IPS-15b (cell line): ENCODE measurements at regions not wholly inside any gene's neighbourhood (a gene's known extent, or its start where the extent isn't known, plus 50 kb on each side); places are given as distances from the start of the nearest gene placed in this dataset.

Experiments used
- H3K27me3 ChIP-seq: one replicate; pipeline ENCODE4 v1.6.1; 2013; ENCODE audit warnings: low read length; ENCODE audit not compliant: control insufficient read depth, insufficient read depth
- H3K36me3 ChIP-seq: one replicate; pipeline ENCODE4 v1.6.1; 2013; ENCODE audit warnings: low read length; ENCODE audit not compliant: control insufficient read depth, insufficient read depth
- H3K4me1 ChIP-seq: one replicate; pipeline ENCODE4 v1.6.1; 2013; ENCODE audit warnings: mild to moderate bottlenecking, low read length; ENCODE audit not compliant: control insufficient read depth, insufficient read depth
- H3K4me3 ChIP-seq: one replicate; pipeline ENCODE4 v1.5.1; 2013; ENCODE audit warnings: low read depth, low read length
- H3K9ac ChIP-seq: one replicate; pipeline ENCODE4 v1.6.1; 2013; ENCODE audit warnings: low read depth, mild to moderate bottlenecking, low read length
- H3K9me3 ChIP-seq: one replicate; pipeline ENCODE4 v1.6.1; 2013; ENCODE audit warnings: mild to moderate bottlenecking, low read length; ENCODE audit not compliant: control insufficient read depth, insufficient read depth

DNA sequence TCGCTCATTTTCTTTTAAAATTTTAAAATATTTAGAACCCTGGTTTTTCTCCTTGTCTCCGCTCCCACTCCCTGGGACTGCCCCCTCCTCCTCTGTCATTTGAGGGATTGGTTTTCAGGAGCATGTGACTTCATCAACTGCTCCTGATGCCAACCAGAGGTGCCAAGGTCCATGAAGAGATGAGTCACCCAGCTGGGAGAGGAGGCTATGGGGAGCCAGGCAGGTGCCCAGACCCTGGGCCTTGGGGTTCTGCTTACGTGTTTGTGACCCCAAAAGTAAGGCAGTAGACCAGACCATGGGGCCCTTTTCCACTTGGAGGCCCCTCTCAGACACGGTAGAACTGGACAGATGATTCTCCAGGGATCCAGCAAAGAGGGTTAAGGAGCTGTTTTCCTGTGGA lies 167.0 kb downstream of the FGF18 start:
- Histone ChIP-seq H3K4me1 (no peaks in the 10 kb centered on the region), H3K27me3 (no peaks in the 10 kb centered on the region), H3K4me3 (no peak overlapping the region), H3K9ac (no peak overlapping the region), H3K9me3 (no peaks in the 10 kb centered on the region), H3K36me3 (no peaks in the 10 kb centered on the region)

DNA sequence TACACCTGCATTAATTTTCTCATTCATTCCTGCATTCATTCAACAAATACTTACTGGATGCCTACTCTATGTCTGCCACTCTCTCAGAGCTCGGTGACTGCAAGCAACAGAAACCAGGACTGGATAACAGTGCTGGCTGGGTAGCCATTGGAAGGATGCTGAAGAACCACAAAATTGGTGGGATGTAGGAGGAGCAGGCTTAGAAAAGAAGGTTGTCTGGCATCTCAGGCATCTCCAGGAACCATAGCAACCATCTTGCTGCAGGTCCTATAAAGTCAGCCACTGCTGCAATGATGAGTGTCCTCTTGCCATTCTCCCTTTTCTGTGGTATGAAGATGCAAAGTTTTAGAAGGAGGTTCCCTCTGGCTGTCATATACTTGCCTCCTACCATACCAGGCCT lies 168.6 kb downstream of the FGF18 start:
- H3K9me3 ChIP-seq, result no peaks in the 10 kb centered on the region
- no peaks in the 10 kb centered on the region for H3K36me3 ChIP-seq
- H3K4me3 ChIP-seq, result no peak overlapping the region
- H3K9ac ChIP-seq, result no peak overlapping the region
- no peaks in the 10 kb centered on the region for H3K4me1 ChIP-seq
- H3K27me3 ChIP-seq, result no peaks in the 10 kb centered on the region

DNA sequence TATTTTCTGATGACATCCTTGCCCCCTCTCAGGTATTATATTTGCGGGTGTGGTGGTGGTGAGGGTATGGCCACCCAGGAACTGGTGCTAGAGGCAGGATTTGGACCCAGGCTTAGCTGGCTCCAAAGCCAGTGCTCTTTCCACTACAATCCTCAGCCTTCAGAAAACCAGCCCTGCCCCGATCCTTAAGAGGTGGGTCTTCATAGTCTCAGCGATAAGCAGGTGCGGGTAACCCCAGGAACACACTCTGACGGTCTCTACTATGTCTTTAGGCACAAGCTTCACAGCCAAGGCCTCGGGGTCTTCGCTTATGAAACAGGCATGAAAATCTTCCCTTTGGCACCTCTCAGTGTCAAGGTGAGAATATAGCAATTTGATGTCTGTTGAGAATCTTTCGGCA lies 169.3 kb downstream of the FGF18 start:
- no peaks in the 10 kb centered on the region for H3K9me3 ChIP-seq
- no peaks in the 10 kb centered on the region for H3K27me3 ChIP-seq
- H3K9ac ChIP-seq, result no peak overlapping the region
- H3K4me3 ChIP-seq, result no peak overlapping the region
- H3K36me3 ChIP-seq, result no peaks in the 10 kb centered on the region
- no peaks in the 10 kb centered on the region for H3K4me1 ChIP-seq

DNA sequence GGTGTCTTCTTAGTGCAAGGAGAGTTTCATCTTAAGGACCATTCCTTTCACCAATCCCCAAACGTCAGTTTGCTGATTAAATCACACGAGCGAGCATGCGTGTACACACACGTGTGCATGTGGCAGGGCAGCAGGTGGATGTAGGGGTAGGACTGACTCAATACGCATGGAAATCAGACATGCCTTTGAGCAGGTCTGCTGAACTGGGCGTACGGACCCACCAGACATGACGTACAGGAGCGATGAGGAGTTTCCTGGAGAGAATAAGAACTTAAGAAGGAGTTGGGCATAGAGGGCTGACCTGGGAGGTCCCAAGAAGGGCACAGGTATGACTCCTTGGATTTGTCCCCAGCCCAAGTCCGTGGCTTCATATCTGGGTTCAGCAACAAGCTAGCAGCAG lies 170.0 kb downstream of the FGF18 start:
- no peak overlapping the region for H3K9ac ChIP-seq
- H3K27me3 ChIP-seq, result no peaks in the 10 kb centered on the region
- H3K36me3 ChIP-seq, result no peaks in the 10 kb centered on the region
- no peaks in the 10 kb centered on the region for H3K9me3 ChIP-seq
- no peak overlapping the region for H3K4me3 ChIP-seq
- no peaks in the 10 kb centered on the region for H3K4me1 ChIP-seq

DNA sequence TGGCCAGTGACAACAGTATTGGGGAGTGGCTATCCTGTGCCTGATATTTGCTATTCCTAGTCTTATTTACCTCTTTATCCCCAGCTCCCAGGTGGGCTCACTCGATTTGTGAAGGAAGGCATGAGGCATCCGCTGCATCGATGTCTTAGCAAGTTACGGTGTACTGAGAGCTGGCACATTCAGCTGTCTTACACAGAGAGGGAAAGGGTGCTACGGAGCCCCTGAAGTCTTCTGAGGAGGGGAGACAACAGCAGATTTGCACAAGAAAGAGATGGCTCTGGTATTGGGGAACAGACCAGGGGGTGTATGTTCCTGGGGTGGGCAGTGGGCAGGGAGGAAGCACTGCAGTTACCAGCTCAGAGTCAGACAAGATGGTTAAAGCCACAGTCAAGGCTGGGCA lies 172.6 kb downstream of the FGF18 start:
- Histone ChIP-seq H3K27me3 (no peaks in the 10 kb centered on the region), H3K4me1 (no peaks in the 10 kb centered on the region), H3K9ac (no peak overlapping the region)

DNA sequence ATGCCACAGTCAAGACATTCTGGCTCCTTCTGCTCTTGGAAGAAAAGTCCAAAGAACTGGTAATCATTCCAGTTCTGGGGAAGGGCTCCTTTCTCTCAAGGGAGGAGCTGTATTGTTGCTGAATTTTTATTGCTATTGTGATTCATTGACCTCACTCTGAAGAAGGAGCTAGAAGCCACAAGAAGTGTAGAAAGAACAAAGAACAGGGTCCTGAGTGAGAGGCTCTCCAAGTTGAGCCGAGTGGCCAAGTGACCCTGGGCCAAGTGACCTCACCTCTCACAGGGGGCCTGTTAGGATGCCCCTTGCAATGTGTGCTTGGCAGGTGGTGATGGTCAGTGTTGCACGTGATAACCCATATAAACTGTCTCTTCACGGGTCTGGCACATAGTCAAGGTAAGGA lies 173.3 kb downstream of the FGF18 start:
- no peak overlapping the region for H3K9ac ChIP-seq
- no peaks in the 10 kb centered on the region for H3K36me3 ChIP-seq
- no peaks in the 10 kb centered on the region for H3K4me1 ChIP-seq
- H3K4me3 ChIP-seq, result no peak overlapping the region
- H3K9me3 ChIP-seq, result no peaks in the 10 kb centered on the region
- H3K27me3 ChIP-seq, result no peaks in the 10 kb centered on the region

More for the DNA sequence above, 172.6 kb downstream of the FGF18 start:
- H3K9me3 ChIP-seq, result no peaks in the 10 kb centered on the region
- no peaks in the 10 kb centered on the region for H3K36me3 ChIP-seq
- H3K4me3 ChIP-seq, result no peak overlapping the region

DNA sequence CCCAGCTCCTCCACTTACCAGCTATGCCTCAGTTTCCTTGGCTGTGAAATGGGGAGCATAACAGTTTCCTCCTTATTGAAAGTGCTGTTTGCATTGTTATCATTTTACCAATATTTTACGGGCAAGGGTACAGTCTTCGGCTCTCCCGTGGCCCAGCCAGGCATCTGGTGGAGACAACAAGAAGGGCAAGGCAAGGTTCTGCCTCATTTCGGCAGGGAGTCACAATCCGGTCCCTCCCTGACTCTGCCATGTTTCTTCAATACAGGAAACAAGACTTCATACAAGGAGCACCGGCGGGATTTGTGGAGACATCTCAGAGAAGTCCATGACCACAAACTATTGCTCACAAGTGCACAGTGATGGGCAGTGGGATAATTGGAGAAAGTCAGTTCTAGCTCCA lies 174.0 kb downstream of the FGF18 start:
- Histone ChIP-seq H3K9me3 (no peaks in the 10 kb centered on the region), H3K4me3 (no peak overlapping the region), H3K9ac (no peak overlapping the region), H3K4me1 (no peaks in the 10 kb centered on the region), H3K27me3 (no peaks in the 10 kb centered on the region), H3K36me3 (no peaks in the 10 kb centered on the region)

DNA sequence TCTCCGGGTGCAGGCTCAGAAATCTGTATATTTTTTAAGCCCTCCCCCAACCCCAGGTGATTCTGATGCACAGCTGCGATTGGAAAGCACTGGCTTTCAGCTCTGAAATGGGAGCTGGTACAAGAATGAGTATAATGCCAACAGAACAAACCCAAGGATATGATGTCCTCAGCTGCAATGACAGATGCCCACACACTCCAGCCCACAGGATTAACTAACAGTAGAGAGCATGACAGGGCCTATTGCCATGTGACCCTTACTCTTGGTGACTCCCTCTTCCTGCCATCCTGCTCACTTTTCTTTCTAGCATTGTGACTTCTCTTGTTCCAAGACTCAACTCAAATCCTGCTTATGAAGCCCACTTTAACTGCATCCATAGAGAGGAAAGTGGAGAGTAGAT lies 174.5 kb downstream of the FGF18 start:
- Histone ChIP-seq H3K9ac (no peak overlapping the region), H3K36me3 (no peaks in the 10 kb centered on the region), H3K9me3 (no peaks in the 10 kb centered on the region), H3K27me3 (no peaks in the 10 kb centered on the region), H3K4me1 (no peaks in the 10 kb centered on the region), H3K4me3 (no peak overlapping the region)

DNA sequence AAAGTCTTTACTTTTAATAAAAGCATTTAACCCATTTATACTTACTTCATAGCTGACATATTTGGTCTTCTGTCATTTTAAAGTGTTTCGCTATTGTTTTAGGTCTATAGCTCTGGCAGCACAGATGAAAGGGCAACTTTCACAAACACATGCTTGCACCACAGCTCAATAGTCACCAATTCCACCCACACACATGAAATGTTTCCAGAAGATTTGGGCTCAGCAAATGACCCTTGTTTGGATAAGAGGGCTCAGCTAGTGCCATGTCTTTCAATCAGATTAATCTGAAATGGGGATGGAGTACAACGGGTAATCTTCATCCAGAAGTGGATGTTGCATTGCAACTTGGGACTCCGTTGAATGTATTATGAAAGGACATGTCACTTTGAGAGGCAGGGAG lies 176.0 kb downstream of the FGF18 start:
- Histone ChIP-seq H3K9ac (no peak overlapping the region), H3K27me3 (no peaks in the 10 kb centered on the region), H3K4me1 (no peaks in the 10 kb centered on the region), H3K9me3 (no peaks in the 10 kb centered on the region), H3K36me3 (no peaks in the 10 kb centered on the region), H3K4me3 (no peak overlapping the region)

DNA sequence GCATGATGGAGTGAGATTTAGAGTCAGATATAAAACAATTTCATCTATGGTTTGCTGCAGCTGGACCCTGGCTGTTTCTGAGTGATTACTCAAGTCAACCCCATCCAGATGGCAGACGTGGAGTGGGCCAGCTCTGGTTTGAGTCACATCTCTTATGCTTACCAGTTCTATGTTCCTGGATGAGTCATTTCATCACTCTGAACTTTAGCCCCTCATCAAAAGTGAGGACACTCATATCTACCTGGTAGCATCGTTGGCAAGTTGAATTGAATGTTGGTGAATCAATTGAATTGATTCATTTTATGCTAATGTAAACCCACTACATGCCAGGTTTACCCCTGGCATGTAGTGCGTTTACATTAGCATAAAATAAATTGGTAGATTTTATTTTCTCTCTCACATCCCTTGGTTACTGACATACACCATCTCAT lies 176.4 kb downstream of the FGF18 start:
- no peak overlapping the region for H3K9ac ChIP-seq
- no peak overlapping the region for H3K4me3 ChIP-seq
- H3K27me3 ChIP-seq, result no peaks in the 10 kb centered on the region
- H3K36me3 ChIP-seq, result no peaks in the 10 kb centered on the region
- H3K9me3 ChIP-seq, result no peaks in the 10 kb centered on the region
- no peaks in the 10 kb centered on the region for H3K4me1 ChIP-seq

DNA sequence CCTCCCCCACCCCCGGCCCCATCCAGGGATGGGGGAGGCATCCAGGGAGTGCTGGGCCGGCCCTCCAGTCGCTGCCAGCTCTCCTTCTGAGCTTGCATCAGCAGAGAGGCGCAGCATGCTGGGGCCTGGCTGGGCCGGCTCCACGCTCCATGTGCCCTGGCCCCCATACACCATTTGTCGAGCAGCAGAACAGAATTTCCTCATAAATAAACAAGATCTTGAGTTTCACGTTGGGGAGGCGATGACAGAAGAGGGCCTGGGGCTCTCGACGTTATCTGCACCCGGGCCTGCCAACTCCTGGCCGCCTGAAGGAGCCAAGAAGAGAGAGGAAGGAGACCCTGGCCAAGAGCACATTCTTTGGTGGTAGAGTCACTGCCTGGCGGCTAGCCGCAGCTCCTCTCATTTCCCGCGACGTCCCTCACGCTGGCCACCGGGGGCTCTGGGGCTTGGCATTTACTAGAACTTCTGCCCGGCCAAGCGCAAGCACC lies 177.0 kb downstream of the FGF18 start:
- Histone ChIP-seq H3K27me3 (no peaks in the 10 kb centered on the region), H3K9me3 (no peaks in the 10 kb centered on the region), H3K4me3 (no peak overlapping the region), H3K9ac (no peak overlapping the region), H3K36me3 (no peaks in the 10 kb centered on the region), H3K4me1 (no peaks in the 10 kb centered on the region)

DNA sequence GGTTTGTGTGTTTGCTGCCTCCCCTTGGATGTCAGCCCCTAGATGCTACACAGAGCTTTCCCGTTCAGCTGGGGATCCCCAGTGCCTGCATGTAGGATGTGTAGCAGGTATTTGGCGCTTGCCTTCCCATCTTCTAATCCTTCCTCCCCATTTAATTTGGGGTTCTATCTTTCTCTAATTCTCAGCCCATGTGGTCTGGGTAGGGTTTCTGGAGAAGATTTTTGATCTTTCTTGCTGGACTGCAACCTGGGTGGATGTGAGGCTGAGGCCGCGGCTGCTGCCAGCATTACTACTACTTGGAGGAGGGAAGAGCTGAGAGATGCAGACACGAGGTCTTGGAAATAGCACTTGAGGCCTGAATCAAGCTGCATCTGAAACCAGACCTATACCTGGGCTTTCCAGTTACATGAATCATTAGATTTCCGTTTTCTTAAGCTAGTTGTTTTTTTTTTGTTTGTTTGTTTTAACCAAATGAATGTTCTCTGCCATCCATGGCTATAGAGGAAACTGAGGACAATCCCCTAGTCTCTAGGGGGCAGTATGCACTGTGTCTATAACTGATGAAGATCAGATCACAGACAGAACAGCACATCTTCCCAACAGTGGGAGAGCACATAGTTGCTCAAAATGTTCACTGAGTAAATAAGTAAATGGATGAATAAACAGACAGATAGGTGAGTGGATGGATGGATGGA lies 178.6 kb downstream of the FGF18 start:
- no peaks in the 10 kb centered on the region for H3K27me3 ChIP-seq
- no peak overlapping the region for H3K4me3 ChIP-seq
- no peaks in the 10 kb centered on the region for H3K9me3 ChIP-seq
- no peaks in the 10 kb centered on the region for H3K36me3 ChIP-seq
- H3K9ac ChIP-seq, result no peak overlapping the region
- no peaks in the 10 kb centered on the region for H3K4me1 ChIP-seq
